Lower leg skin (tissue), 4 donors: ENCODE measurements at regions not wholly inside any gene's neighbourhood (a gene's known extent, or its start where the extent isn't known, plus 50 kb on each side); places are given as distances from the start of the nearest gene placed in this dataset.

ENCODE experiments used
- DNase-seq, 2 donors: peaks; one replicate each; pipeline ENCODE4 v3.0.0-alpha.2; 2019; ENCODE audit warnings: low spot score in 2 of 2
- H3K4me3 ChIP-seq: fragments of 200-600 bp; sonication (generic); 2 replicates; pipeline ENCODE4 v1.5.1; 2017; ENCODE audit warnings: mild to moderate bottlenecking, low read depth; ENCODE audit not compliant: poor library complexity, severe bottlenecking
- POLR2A ChIP-seq, 2 donors: fragments of 450-650 bp; IDR thresholded peaks; one replicate each; pipeline ENCODE4 v1.6.1; 2016 to 2017; ENCODE audit warnings: antibody characterized with exemption in 2 of 2, mild to moderate bottlenecking in 1 of 2, moderate library complexity in 1 of 2
- WGBS, 2 donors: methylation state at CpG; one replicate each; pipeline ENCODE4 v1.1.5; 2018; 5-methylcytosine and 5-hydroxymethylcytosine counted together
- intact Hi-C: fragments of 100-400 bp; cut with DNase I; formaldehyde crosslinking; loops from one replicate; pipeline ENCODE4 v1.15.0; 2023; ENCODE audit warnings: low total_unique reads
- TF ChIP-seq, protein P1 (sequence below), 3 donors: fragments of 450-650 bp; IDR thresholded peaks; one replicate each; pipeline ENCODE4 v1.5.1; 2016; ENCODE audit warnings: antibody characterized with exemption in 3 of 3, mild to moderate bottlenecking in 3 of 3, moderate library complexity in 2 of 3

DNA sequence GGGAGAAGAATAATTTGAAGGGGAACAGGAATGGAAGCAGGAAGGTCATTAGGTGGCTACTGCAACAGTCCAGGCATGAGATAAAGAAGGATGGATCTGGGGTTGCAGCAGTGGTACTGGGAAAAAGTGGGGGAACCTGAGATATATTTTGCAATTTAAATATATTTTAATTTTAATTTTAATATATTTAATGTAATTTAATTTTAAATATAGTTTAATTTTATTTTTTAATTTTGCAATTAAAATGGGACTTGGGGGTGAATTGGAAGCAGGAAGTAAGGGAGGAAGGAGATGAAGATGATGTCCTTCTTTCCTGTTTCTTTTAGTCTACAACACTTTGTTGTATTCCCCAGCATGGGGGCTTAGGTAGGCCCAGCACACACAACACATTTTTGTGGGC is 369.8 kb downstream of the GADD45G start:
- TF ChIP-seq, protein P1, sequence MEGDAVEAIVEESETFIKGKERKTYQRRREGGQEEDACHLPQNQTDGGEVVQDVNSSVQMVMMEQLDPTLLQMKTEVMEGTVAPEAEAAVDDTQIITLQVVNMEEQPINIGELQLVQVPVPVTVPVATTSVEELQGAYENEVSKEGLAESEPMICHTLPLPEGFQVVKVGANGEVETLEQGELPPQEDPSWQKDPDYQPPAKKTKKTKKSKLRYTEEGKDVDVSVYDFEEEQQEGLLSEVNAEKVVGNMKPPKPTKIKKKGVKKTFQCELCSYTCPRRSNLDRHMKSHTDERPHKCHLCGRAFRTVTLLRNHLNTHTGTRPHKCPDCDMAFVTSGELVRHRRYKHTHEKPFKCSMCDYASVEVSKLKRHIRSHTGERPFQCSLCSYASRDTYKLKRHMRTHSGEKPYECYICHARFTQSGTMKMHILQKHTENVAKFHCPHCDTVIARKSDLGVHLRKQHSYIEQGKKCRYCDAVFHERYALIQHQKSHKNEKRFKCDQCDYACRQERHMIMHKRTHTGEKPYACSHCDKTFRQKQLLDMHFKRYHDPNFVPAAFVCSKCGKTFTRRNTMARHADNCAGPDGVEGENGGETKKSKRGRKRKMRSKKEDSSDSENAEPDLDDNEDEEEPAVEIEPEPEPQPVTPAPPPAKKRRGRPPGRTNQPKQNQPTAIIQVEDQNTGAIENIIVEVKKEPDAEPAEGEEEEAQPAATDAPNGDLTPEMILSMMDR (IDR thresholded peaks at IDR 0.05), result no peak
- no peak for TF ChIP-seq POLR2A (IDR thresholded peaks at IDR 0.05)
- no peak for DNase-seq
- no peak overlapping the region for H3K4me3 ChIP-seq
- intact Hi-C loops, result no loop called here

DNA sequence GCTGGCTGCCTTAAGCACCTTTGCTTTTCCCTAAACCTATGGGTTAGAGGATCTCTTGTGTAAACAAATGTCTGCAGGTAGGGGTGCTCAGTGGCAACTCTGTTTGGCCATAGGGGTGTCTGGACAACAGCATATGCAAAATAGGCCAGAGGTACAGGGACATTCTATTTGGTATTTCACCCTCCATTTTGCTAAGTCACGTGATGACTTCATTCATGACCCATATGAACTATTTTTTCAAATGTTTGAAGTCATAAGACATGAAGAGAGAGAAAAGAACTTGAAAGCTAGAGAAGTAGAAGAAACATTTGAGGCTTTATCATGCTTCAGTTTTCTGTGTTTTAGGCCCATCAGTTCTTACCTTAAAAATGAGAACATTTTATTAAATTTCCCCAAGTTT is 370.2 kb downstream of the GADD45G start:
- WGBS, 2 donors, result 93 to 100% methylated on average over 1 of the region's 1 CpG
- DNase-seq, result no peak
- no peak for TF ChIP-seq POLR2A (IDR thresholded peaks at IDR 0.05)
- TF ChIP-seq, protein P1 (IDR thresholded peaks at IDR 0.05), result no peak
- no peak overlapping the region for H3K4me3 ChIP-seq
- intact Hi-C loops, result no loop called here

DNA sequence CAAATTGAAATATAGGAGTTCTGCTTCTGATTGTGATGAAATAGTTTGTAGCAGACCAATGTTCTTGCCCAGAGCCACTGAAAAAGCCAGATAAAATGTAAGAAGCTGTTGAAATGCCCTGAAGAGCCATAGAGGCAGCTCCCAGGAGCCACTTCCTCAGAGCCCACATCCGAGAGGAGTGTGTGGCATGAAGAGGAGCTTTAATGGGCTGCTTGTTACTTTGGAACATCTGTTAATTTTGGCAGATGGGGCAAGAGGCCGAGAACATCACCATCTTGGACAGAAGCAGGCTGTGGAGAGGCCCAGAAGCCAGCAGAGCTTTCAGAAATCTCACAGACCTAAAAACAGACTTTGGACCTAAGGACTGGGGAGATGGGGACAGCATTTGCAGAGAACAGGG is 370.8 kb downstream of the GADD45G start:
- no peak for DNase-seq
- intact Hi-C loops, result no loop called here
- TF ChIP-seq, protein P1 (IDR thresholded peaks at IDR 0.05), result no peak
- no peak for TF ChIP-seq POLR2A (IDR thresholded peaks at IDR 0.05)
- no peak overlapping the region for H3K4me3 ChIP-seq
- WGBS, 2 donors, result 49 to 65% methylated on average over 2 of the region's 2 CpGs

DNA sequence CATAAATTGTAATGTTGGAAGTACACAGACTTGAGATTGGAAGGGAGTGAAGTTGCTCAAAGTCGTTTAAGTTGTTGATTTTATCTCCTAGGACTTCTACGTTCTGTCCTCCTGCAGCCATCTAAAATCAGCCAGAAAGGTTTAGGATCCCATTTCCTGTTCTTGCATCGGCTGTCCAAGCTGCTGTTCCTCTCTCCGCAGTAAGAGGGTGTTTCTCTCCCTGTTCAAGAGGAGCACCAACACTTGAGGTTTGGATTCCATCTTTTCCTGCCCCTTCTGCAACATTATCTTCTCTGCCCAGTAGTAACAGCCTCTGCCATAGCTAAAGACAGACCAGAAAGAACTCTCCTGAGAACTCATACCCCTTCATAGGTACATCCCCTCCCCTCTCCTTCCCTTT is 373.4 kb downstream of the GADD45G start:
- DNase-seq, result no peak
- TF ChIP-seq, protein P1 (IDR thresholded peaks at IDR 0.05), result no peak
- TF ChIP-seq POLR2A (IDR thresholded peaks at IDR 0.05), result no peak
- intact Hi-C loops, result no loop called here
- WGBS, 2 donors, result 30 to 33% methylated on average over 4 of the region's 4 CpGs
- no peak overlapping the region for H3K4me3 ChIP-seq

DNA sequence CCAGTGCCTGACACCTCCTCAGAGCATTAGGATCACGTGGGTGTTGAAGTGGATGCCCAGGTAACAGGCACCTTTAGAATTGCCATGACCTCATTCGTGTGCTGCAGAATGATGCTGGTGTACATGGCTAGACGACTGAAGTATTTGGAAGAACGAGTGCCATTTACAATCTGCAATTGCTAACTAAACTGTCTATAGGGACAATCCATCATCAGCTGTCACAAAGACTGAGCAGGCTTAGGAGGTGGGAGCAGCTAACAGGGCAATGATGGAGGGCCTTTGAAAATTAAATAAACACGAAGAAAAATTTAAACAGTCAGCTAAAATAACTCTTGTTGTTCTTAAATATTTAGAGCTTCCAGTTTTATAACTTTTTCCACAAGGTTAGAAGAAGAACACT is 375.8 kb downstream of the GADD45G start:
- intact Hi-C loops, result no loop called here
- DNase-seq, result no peak
- 75 to 78% methylated on average over 5 of the region's 5 CpGs for WGBS, 2 donors
- H3K4me3 ChIP-seq, result no peak overlapping the region
- no peak for TF ChIP-seq POLR2A (IDR thresholded peaks at IDR 0.05)
- TF ChIP-seq, protein P1 (IDR thresholded peaks at IDR 0.05), result no peak

DNA sequence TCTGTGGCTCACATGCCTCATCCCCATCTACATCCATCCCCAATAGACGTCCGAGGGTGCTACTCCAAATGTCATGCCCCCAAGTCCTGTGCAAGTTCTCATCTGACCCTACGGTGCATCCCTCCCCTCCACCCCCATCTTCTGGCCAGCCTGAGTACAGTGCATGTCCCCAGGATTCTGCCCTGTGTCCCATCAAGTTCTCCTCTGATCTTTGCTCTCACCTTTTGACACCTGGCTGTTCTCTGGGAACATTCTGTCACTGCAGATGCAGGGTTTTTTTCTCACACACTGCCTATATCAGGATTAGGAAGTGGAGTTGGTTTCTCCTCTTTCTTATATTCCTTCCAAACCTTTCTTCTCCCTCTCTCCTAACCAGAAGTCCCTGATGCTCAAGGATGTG is 377.2 kb downstream of the GADD45G start:
- WGBS, 2 donors, result 86 to 90% methylated on average over 3 of the region's 3 CpGs
- intact Hi-C loops, result no loop called here
- TF ChIP-seq, protein P1 (IDR thresholded peaks at IDR 0.05), result no peak
- TF ChIP-seq POLR2A (IDR thresholded peaks at IDR 0.05), result no peak
- DNase-seq, result no peak
- no peak overlapping the region for H3K4me3 ChIP-seq
